Neuronal stem cell (in vitro differentiated cells): ENCODE measurements at regions not wholly inside any gene's neighbourhood (a gene's known extent, or its start where the extent isn't known, plus 50 kb on each side); places are given as distances from the start of the nearest gene placed in this dataset.
"Not testable (repeated sequence)": the region's sequence is repeated elsewhere in the genome, so short reads cannot be mapped to it uniquely, and the experiment has no call there.

Source experiments
- DNase-seq: peaks from one replicate; pipeline ENCODE4 v3.0.0-alpha.2; 2013; ENCODE audit warnings: low spot score
- H2AFZ ChIP-seq: one replicate; pipeline ENCODE4 v1.6.1; 2013; ENCODE audit warnings: mild to moderate bottlenecking, low read length, inconsistent platforms
- H2AK5ac ChIP-seq: 2 replicates; pipeline ENCODE4 v1.6.1; 2013; ENCODE audit warnings: low read depth, mild to moderate bottlenecking, inconsistent platforms, low read length, moderate library complexity, mixed read lengths
- H2BK120ac ChIP-seq: 2 replicates; pipeline ENCODE4 v1.6.1; 2013; ENCODE audit warnings: low read depth, mild to moderate bottlenecking, inconsistent platforms, low read length, moderate library complexity, mixed read lengths
- H2BK12ac ChIP-seq: one replicate; pipeline ENCODE4 v1.6.1; 2013; ENCODE audit warnings: low read length, inconsistent platforms
- H2BK15ac ChIP-seq: 2 replicates; pipeline ENCODE4 v1.6.1; 2013; ENCODE audit warnings: mild to moderate bottlenecking, low read length, inconsistent platforms, mixed read lengths
- H2BK5ac ChIP-seq: one replicate; pipeline ENCODE4 v1.6.1; 2013; ENCODE audit warnings: inconsistent platforms, mild to moderate bottlenecking, low read length, moderate library complexity
- H3K14ac ChIP-seq: one replicate; pipeline ENCODE4 v1.6.1; 2013; ENCODE audit warnings: low read length, inconsistent platforms
- H3K18ac ChIP-seq: 2 replicates; pipeline ENCODE4 v1.6.1; 2013; ENCODE audit warnings: low read length, inconsistent platforms
- H3K23ac ChIP-seq: 2 replicates; pipeline ENCODE4 v1.6.1; 2013; ENCODE audit warnings: low read depth, mild to moderate bottlenecking, mixed read lengths, low read length, inconsistent platforms; ENCODE audit not compliant: poor library complexity
- H3K27ac ChIP-seq: replicated peaks from 3 replicates; pipeline ENCODE4 v1.5.1; 2013; ENCODE audit warnings: low read length, inconsistent platforms
- H3K27me3 ChIP-seq, 3 experiments: 2 replicates each; pipeline ENCODE4 v1.6.1; 2013; ENCODE audit warnings: low read length in 3 of 3, mild to moderate bottlenecking in 2 of 3, inconsistent platforms in 1 of 3, low read depth in 1 of 3, mixed read lengths in 1 of 3, moderate library complexity in 1 of 3; ENCODE audit not compliant: control insufficient read depth in 3 of 3, insufficient read depth in 3 of 3
- H3K36me3 ChIP-seq, 2 donors: replicated peaks in 1 of 2; 2 replicates each; pipeline ENCODE4 v1.6.1; 2013; ENCODE audit warnings: low read length in 2 of 2; ENCODE audit not compliant: control insufficient read depth in 2 of 2, insufficient read depth in 2 of 2
- H3K4ac ChIP-seq: 2 replicates; pipeline ENCODE4 v1.6.1; 2013; ENCODE audit warnings: inconsistent platforms, mild to moderate bottlenecking, low read length, moderate library complexity
- H3K4me1 ChIP-seq, 2 donors: 1 replicate in 1 of 2; 2 replicates in 1 of 2; pipeline ENCODE4 v1.6.1; 2013; ENCODE audit warnings: low read length in 2 of 2, low read depth in 1 of 2; ENCODE audit not compliant: control insufficient read depth in 2 of 2, insufficient read depth in 1 of 2
- H3K4me2 ChIP-seq: one replicate; pipeline ENCODE4 v1.6.1; 2013; ENCODE audit warnings: mild to moderate bottlenecking, low read length, inconsistent platforms; ENCODE audit not compliant: insufficient read depth, poor library complexity, severe bottlenecking
- H3K4me3 ChIP-seq, 2 donors: 2 replicates each; pipeline ENCODE4 v1.5.1; 2013; ENCODE audit warnings: low read length in 2 of 2, mild to moderate bottlenecking in 2 of 2, inconsistent platforms in 1 of 2, moderate library complexity in 1 of 2
- H3K79me1 ChIP-seq: one replicate; pipeline ENCODE4 v1.6.1; 2013; ENCODE audit warnings: low read depth, mild to moderate bottlenecking, inconsistent platforms, low read length, moderate library complexity
- H3K9ac ChIP-seq: one replicate; pipeline ENCODE4 v1.6.1; 2013; ENCODE audit warnings: mild to moderate bottlenecking, low read depth, low read length, inconsistent platforms; ENCODE audit not compliant: poor library complexity
- H3K9me3 ChIP-seq, 2 donors: replicated peaks in 1 of 2; 2 replicates each; pipeline versions ENCODE3 to v1.6.1; 2013; ENCODE audit warnings: low read length in 2 of 2, mild to moderate bottlenecking in 2 of 2, inconsistent platforms in 1 of 2, low read depth in 1 of 2, mixed read lengths in 1 of 2, moderate library complexity in 1 of 2; ENCODE audit not compliant: control insufficient read depth in 2 of 2, insufficient read depth in 1 of 2
- H4K8ac ChIP-seq: one replicate; pipeline ENCODE4 v1.6.1; 2013; ENCODE audit warnings: low read depth, mild to moderate bottlenecking, inconsistent platforms, low read length, moderate library complexity
- H4K91ac ChIP-seq: one replicate; pipeline ENCODE4 v1.6.1; 2013; ENCODE audit warnings: low read length, low read depth, mild to moderate bottlenecking, inconsistent platforms; ENCODE audit not compliant: poor library complexity
- WGBS, 2 donors: extraction: QIAGEN DNeasy Blood & Tissue Kit; methylation state at CpG; one replicate each; pipeline ENCODE4 v1.1.7; 2013; ENCODE audit warnings: missing lambda C conversion rate in 2 of 2, mixed read lengths in 1 of 2; ENCODE audit not compliant: insufficient read length in 2 of 2, insufficient replicate concordance in 1 of 2; ENCODE audit errors: extremely low coverage in 2 of 2; 5-methylcytosine and 5-hydroxymethylcytosine counted together

GRCh38 chr6:155534678-155535077 lies 79.0 kb upstream of the NOX3 start:
- Histone ChIP-seq H2AK5ac (no peak overlapping the region), H3K18ac (no peak overlapping the region), H4K8ac (no peak overlapping the region), H2AFZ (no peak overlapping the region), H3K79me1 (no peaks in the 10 kb centered on the region), H3K27ac (no peak overlapping the region), H4K91ac (no peak overlapping the region), H3K36me3 (no peaks in the 10 kb centered on the region), H2BK120ac (no peak overlapping the region), H3K9me3 (no peaks in the 10 kb centered on the region), H3K27me3 (no peaks in the 10 kb centered on the region), H3K4me3 (no peak overlapping the region), H3K4me1 (no peaks in the 10 kb centered on the region), H3K14ac (no peak overlapping the region), H3K4ac (no peak overlapping the region), H2BK5ac (no peak overlapping the region), H2BK12ac (no peak overlapping the region), H2BK15ac (no peak overlapping the region), H3K23ac (no peak overlapping the region), H3K4me2 (no peak overlapping the region), H3K9ac (no peak overlapping the region)
- no CpG with 5 or more reads among the region's 2 CpGs for WGBS, 2 donors
- DNase-seq, result no peak

- Histone ChIP-seq H3K79me1 (no peaks in the 10 kb centered on the region), H2AK5ac (no peak overlapping the region), H3K9ac (no peak overlapping the region), H3K36me3 (no peaks in the 10 kb centered on the region), H2BK15ac (no peak overlapping the region), H3K4ac (no peak overlapping the region), H3K23ac (no peak overlapping the region), H3K4me3 (no peak overlapping the region), H3K4me1 (no peaks in the 10 kb centered on the region), H3K27me3 (no peaks in the 10 kb centered on the region), H2AFZ (no peak overlapping the region), H2BK12ac (no peak overlapping the region), H3K27ac (no peak overlapping the region), H2BK120ac (no peak overlapping the region), H3K18ac (no peak overlapping the region), H4K8ac (no peak overlapping the region), H2BK5ac (no peak overlapping the region), H3K9me3 (no peaks in the 10 kb centered on the region), H3K14ac (no peak overlapping the region), H4K91ac (no peak overlapping the region), H3K4me2 (no peak overlapping the region)
- no peak for DNase-seq
- no CpG with 5 or more reads among the region's 4 CpGs for WGBS, 2 donors
These were observed 74.7 kb upstream of the NOX3 start for GRCh38 chr6:155530219-155530834.

GRCh38 chr6:155529814-155530213 lies 74.2 kb upstream of the NOX3 start:
- WGBS, 2 donors, result no CpG with 5 or more reads among the region's 7 CpGs

GRCh38 chr6:155528982-155529453 lies 73.4 kb upstream of the NOX3 start:
- Histone ChIP-seq H2AK5ac (no peak overlapping the region), H3K27me3 (no peaks in the 10 kb centered on the region), H3K79me1 (no peaks in the 10 kb centered on the region), H2BK120ac (no peak overlapping the region), H2BK5ac (no peak overlapping the region), H3K4me1 (peaks cover 3% of the 10 kb centered on the region in 2 donors), H2BK15ac (no peak overlapping the region), H2AFZ (peak overlapping the region; percentile 23), H3K27ac (no peak overlapping the region), H3K23ac (no peak overlapping the region), H4K91ac (no peak overlapping the region), H3K14ac (no peak overlapping the region), H3K36me3 (no peaks in the 10 kb centered on the region), H4K8ac (no peak overlapping the region), H3K18ac (no peak overlapping the region), H3K4me3 (no peak overlapping the region), H3K9me3 (no peaks in the 10 kb centered on the region), H3K4me2 (no peak overlapping the region), H2BK12ac (no peak overlapping the region), H3K4ac (no peak overlapping the region), H3K9ac (no peak overlapping the region)
- DNase-seq, result no peak
- WGBS, 2 donors, result no CpG with 5 or more reads among the region's 2 CpGs

More at GRCh38 chr6:155529814-155530213, 74.2 kb upstream of the NOX3 start:
- H2AFZ ChIP-seq, DNase-seq, H3K23ac ChIP-seq, H3K9me3 ChIP-seq, H3K9ac ChIP-seq, H3K14ac ChIP-seq, H3K4me2 ChIP-seq, H3K4me3 ChIP-seq, H3K18ac ChIP-seq, H2BK5ac ChIP-seq, H2BK120ac ChIP-seq, H4K8ac ChIP-seq, H4K91ac ChIP-seq, H3K27ac ChIP-seq, H3K36me3 ChIP-seq, H2BK15ac ChIP-seq, H3K4ac ChIP-seq, H3K79me1 ChIP-seq, H3K27me3 ChIP-seq, H2AK5ac ChIP-seq, H3K4me1 ChIP-seq, H2BK12ac ChIP-seq: not testable (repeated sequence)
